K562 (cell line): ENCODE measurements at regions not wholly inside any gene's neighbourhood (a gene's known extent, or its start where the extent isn't known, plus 50 kb on each side); places are given as distances from the start of the nearest gene placed in this dataset.

Experiments used
- CEBPG ChIP-seq, 3 experiments: fragments of 200-800 bp in 1 of 3; sonication (Bioruptor generic) in 1 of 3; sonication (generic) in 1 of 3; formaldehyde crosslinking in 1 of 3; IDR thresholded peaks in 2 of 3; conservative IDR thresholded peaks in 1 of 3; 2 replicates each; pipeline versions ENCODE4 v1.6.1 to v1.8.0; 2016 to 2022; ENCODE audit warnings: missing compliant biosample characterization in 2 of 3, missing genetic modification characterization in 2 of 3, mild to moderate bottlenecking in 1 of 3, missing genetic modification reagents in 1 of 3
- MNT ChIP-seq, 2 experiments: fragments of 450-650 bp; conservative IDR thresholded peaks; 2 replicates each; pipeline ENCODE4 v1.6.1; 2017; ENCODE audit warnings: mild to moderate bottlenecking in 2 of 2, moderate library complexity in 2 of 2
- POLR2AphosphoS2 ChIP-seq: IDR thresholded peaks from 2 replicates; pipeline ENCODE4 v1.6.1; 2012; ENCODE audit warnings: low read length, improper control_type of control experiment
- POLR2G ChIP-seq: fragments of 200-400 bp; formaldehyde crosslinking; IDR thresholded peaks from 2 replicates; pipeline ENCODE4 v1.6.1; 2017; ENCODE audit warnings: low read depth, mild to moderate bottlenecking, antibody characterized with exemption, low read length, moderate library complexity
- SIRT6 ChIP-seq: IDR thresholded peaks from one replicate; pipeline ENCODE4 v1.6.1; 2012; ENCODE audit warnings: low read depth, mild to moderate bottlenecking, control low read depth, inconsistent platforms, low read length, moderate library complexity
- SOX6 ChIP-seq: fragments of 450-650 bp; IDR thresholded peaks from 2 replicates; pipeline ENCODE4 v1.6.1; 2014; ENCODE audit warnings: mild to moderate bottlenecking
- TEAD1 ChIP-seq, 2 experiments: fragments of 450-650 bp in 1 of 2; sonication (generic) in 1 of 2; formaldehyde crosslinking; IDR thresholded peaks; 2 replicates each; pipeline versions ENCODE4 v1.4.0 to v1.8.0; 2020 to 2022; ENCODE audit warnings: mild to moderate bottlenecking in 2 of 2, missing genetic modification reagents in 1 of 2
- ZNF318 ChIP-seq, 2 experiments: fragments of 450-650 bp; IDR thresholded peaks; 2 replicates each; pipeline ENCODE4 v1.6.1; 2016; ENCODE audit warnings: mild to moderate bottlenecking in 2 of 2, borderline replicate concordance in 1 of 2, low read depth in 1 of 2, moderate library complexity in 1 of 2
- TF ChIP-seq, protein P1 (sequence below): fragments of 450-650 bp; formaldehyde crosslinking; IDR thresholded peaks from 2 replicates; pipeline ENCODE4 v1.4.0; 2020; ENCODE audit warnings: mild to moderate bottlenecking

GRCh38 chr6:146915671-146916127 lies 288.5 kb upstream of the STXBP5 start (continued):
- TF ChIP-seq ZNF318 (IDR thresholded peaks at IDR 0.05; ENCODE audit: borderline replicate concordance in 1 of 2, low read depth in 1 of 2) = no peak
- peak in 1 of 2 experiments; percentile 78; a peak in 2 of 4 replicates for TF ChIP-seq TEAD1 (CRISPR knock-in tag; IDR thresholded peaks at IDR 0.05)
- no peak for TF ChIP-seq SIRT6
- no peak for TF ChIP-seq POLR2AphosphoS2
- TF ChIP-seq SOX6 = no peak
- no peak for TF ChIP-seq CEBPG (CRISPR knock-in tag; IDR thresholded peaks at IDR 0.05)
- 0 out of 4 replicates have a peak, but pooled peaks of 1 of the 2 experiments have one; percentile 8 for TF ChIP-seq CEBPG (tag; conservative IDR thresholded peaks at IDR 0.05 in 1 of 2, IDR thresholded peaks at IDR 0.05 in 1 of 2)
- no peak for TF ChIP-seq POLR2G
- TF ChIP-seq, protein P1, sequence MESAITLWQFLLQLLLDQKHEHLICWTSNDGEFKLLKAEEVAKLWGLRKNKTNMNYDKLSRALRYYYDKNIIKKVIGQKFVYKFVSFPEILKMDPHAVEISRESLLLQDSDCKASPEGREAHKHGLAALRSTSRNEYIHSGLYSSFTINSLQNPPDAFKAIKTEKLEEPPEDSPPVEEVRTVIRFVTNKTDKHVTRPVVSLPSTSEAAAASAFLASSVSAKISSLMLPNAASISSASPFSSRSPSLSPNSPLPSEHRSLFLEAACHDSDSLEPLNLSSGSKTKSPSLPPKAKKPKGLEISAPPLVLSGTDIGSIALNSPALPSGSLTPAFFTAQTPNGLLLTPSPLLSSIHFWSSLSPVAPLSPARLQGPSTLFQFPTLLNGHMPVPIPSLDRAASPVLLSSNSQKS = 0 out of 2 replicates have a peak, but pooled peaks have one; percentile 67
- 0 out of 4 replicates have a peak, but pooled peaks of 1 of the 2 experiments have one; percentile 12 for TF ChIP-seq MNT (conservative IDR thresholded peaks at IDR 0.05)
